GM12878 (cell line): ENCODE measurements at regions not wholly inside any gene's neighbourhood (a gene's known extent, or its start where the extent isn't known, plus 50 kb on each side); places are given as distances from the start of the nearest gene placed in this dataset.

ENCODE experiments used
- ATAC-seq: fragments of 200-7000 bp; cut with Tn5 transposase; 3 replicates; pipeline ENCODE4 v1.9.1; 2020; ENCODE audit warnings: mild to moderate bottlenecking, moderate library complexity
- BruUV-seq: library from RNA; stranded (reverse); fragments of 400-500 nt; replicated peaks from 2 replicates; lab custom pipeline; 2021; lab: Mats Ljungman, UMichigan
- CTCF ChIA-PET: fragments of 300-600 bp; sonication (Branson Sonifier 250); formaldehyde crosslinking; extraction: SDS; loops from one replicate; lab custom pipeline; 2021; ENCODE audit warnings: inconsistent platforms; lab: Yijun Ruan, JAX
- POLR2A ChIA-PET: fragments of 350-600 bp; formaldehyde crosslinking; extraction: SDS; loops from one replicate; lab custom pipeline; 2021; ENCODE audit warnings: inconsistent platforms; lab: Charles Lee
- RAD21 ChIA-PET: fragments of 300-600 bp; sonication (Branson Sonifier 250); formaldehyde crosslinking; loops from one replicate; lab custom pipeline; 2023; ENCODE audit warnings: antibody characterized with exemption; ENCODE audit not compliant: unreplicated experiment; lab: Charles Lee
- SMC1A ChIA-PET: fragments of 300-600 bp; sonication (Branson Sonifier 250); formaldehyde crosslinking; loops from one replicate; lab custom pipeline; 2023; ENCODE audit not compliant: unreplicated experiment, uncharacterized antibody; lab: Charles Lee
- DNase-seq: peaks from one replicate; pipeline ENCODE4 v3.0.0-alpha.2; 2011; ENCODE audit warnings: low read depth, low spot score
- FAIRE-seq: peaks from 3 replicates; lab custom pipeline; 2011; peaks lifted over from hg19 to GRCh38; lab: Jason Lieb, UNC
- H2AFZ ChIP-seq: 2 replicates; pipeline ENCODE4 v1.6.0; 2011; ENCODE audit warnings: low read depth, low read length, control low read depth; ENCODE audit not compliant: control insufficient read depth
- H3K27ac ChIP-seq: 2 replicates; pipeline ENCODE4 v1.5.1; 2011; ENCODE audit warnings: control low read depth; ENCODE audit not compliant: control insufficient read depth, insufficient read depth
- H3K27me3 ChIP-seq, 2 experiments: replicated peaks in 1 of 2; 2 replicates each; pipeline versions ENCODE4 v1.6.0 to v1.6.1; 2011; ENCODE audit warnings: low read length in 1 of 2; ENCODE audit not compliant: control insufficient read depth in 2 of 2, insufficient read depth in 2 of 2
- H3K36me3 ChIP-seq, 2 experiments: 2 replicates each; pipeline ENCODE4 v1.5.1; 2011; ENCODE audit warnings: low read length in 1 of 2; ENCODE audit not compliant: control insufficient read depth in 2 of 2, insufficient read depth in 2 of 2
- H3K4me1 ChIP-seq: 2 replicates; pipeline ENCODE4 v1.6.1; 2011; ENCODE audit warnings: mild to moderate bottlenecking, low read length, moderate library complexity, mixed read lengths; ENCODE audit not compliant: control insufficient read depth, insufficient read depth
- H3K4me2 ChIP-seq: 2 replicates; pipeline ENCODE4 v1.6.0; 2011; ENCODE audit warnings: control low read depth; ENCODE audit not compliant: control insufficient read depth, insufficient read depth
- H3K4me3 ChIP-seq: fragments of 200-600 bp; sonication (generic); 2 replicates; pipeline ENCODE4 v1.5.1; 2016
- H3K79me2 ChIP-seq: 2 replicates; pipeline ENCODE4 v1.6.0; 2011; ENCODE audit warnings: low read length; ENCODE audit not compliant: control insufficient read depth, insufficient read depth
- H3K9ac ChIP-seq: 2 replicates; pipeline ENCODE4 v1.8.0; 2011; ENCODE audit warnings: low read length, control low read depth, mixed read lengths; ENCODE audit not compliant: control insufficient read depth, insufficient read depth
- H3K9me3 ChIP-seq: replicated peaks from 3 replicates; pipeline ENCODE4 v1.5.1; 2011; ENCODE audit warnings: mild to moderate bottlenecking, low read length; ENCODE audit not compliant: control insufficient read depth, insufficient read depth
- H4K20me1 ChIP-seq: 2 replicates; pipeline ENCODE4 v1.6.0; 2011; ENCODE audit not compliant: control insufficient read depth, insufficient read depth
- DPF2 ChIP-seq: fragments of 450-650 bp; IDR thresholded peaks from 2 replicates; pipeline ENCODE4 v1.6.1; 2017; ENCODE audit warnings: mild to moderate bottlenecking
- MEF2A ChIP-seq: IDR thresholded peaks from 2 replicates; pipeline ENCODE4 v1.6.1; 2011; ENCODE audit warnings: low read depth, mild to moderate bottlenecking, low read length, moderate library complexity; ENCODE audit not compliant: insufficient read depth
- NBN ChIP-seq: fragments of 450-650 bp; IDR thresholded peaks from 2 replicates; pipeline ENCODE4 v1.6.1; 2016
- NR2C2 ChIP-seq: IDR thresholded peaks from 2 replicates; pipeline ENCODE4 v1.6.1; 2011; ENCODE audit warnings: borderline replicate concordance, low read depth; ENCODE audit not compliant: control insufficient read depth, insufficient read length
- PAX8 ChIP-seq: fragments of 450-650 bp; IDR thresholded peaks from 2 replicates; pipeline ENCODE4 v1.6.1; 2017; ENCODE audit warnings: mild to moderate bottlenecking, moderate library complexity
- RCOR1 ChIP-seq: conservative IDR thresholded peaks from 2 replicates; pipeline ENCODE4 v1.6.1; 2012; ENCODE audit warnings: low read depth, low read length, improper control_type of control experiment
- STAT3 ChIP-seq: IDR thresholded peaks from 2 replicates; pipeline ENCODE4 v1.6.1; 2011; ENCODE audit warnings: low read depth, low read length, improper control_type of control experiment
- ZNF207 ChIP-seq: fragments of 450-650 bp; IDR thresholded peaks from 2 replicates; pipeline ENCODE4 v1.6.1; 2014; ENCODE audit warnings: antibody characterized with exemption, mild to moderate bottlenecking, borderline replicate concordance
- WGBS: methylation state at CpG from one replicate; pipeline ENCODE4 v1.1.6; 2016; ENCODE audit warnings: low lambda C conversion rate; ENCODE audit not compliant: insufficient replicate concordance, insufficient coverage; ENCODE audit errors: missing lambda C conversion rate; 5-methylcytosine and 5-hydroxymethylcytosine counted together
- in situ Hi-C: fragments of 300-500 bp; cut with MboI; formaldehyde crosslinking; loops from 9 replicates; pipeline ENCODE4 v1.14.3; 2018; ENCODE audit warnings: mixed read lengths
- intact Hi-C: fragments of 100-400 bp; cut with micrococcal nuclease; formaldehyde crosslinking; loops from one replicate; pipeline ENCODE4 v1.14.2; 2022; ENCODE audit not compliant: unreplicated experiment
- TF ChIP-seq, protein P1 (sequence below): IDR thresholded peaks from 2 replicates; pipeline ENCODE4 v1.6.1; 2012; ENCODE audit warnings: improper control_type of control experiment, low read depth, low read length; ENCODE audit not compliant: insufficient replicate concordance
- TF ChIP-seq, protein P2 (sequence below): fragments of 150-350 bp; IDR thresholded peaks from 2 replicates; pipeline ENCODE4 v1.6.1; 2014; ENCODE audit warnings: mild to moderate bottlenecking, low read depth, low read length
- TF ChIP-seq, protein P3 (sequence below): IDR thresholded peaks from 2 replicates; pipeline ENCODE4 v1.6.1; 2012; ENCODE audit warnings: low read length, inconsistent platforms
- TF ChIP-seq, protein P4 (sequence below): fragments of 450-650 bp; IDR thresholded peaks from 2 replicates; pipeline ENCODE4 v1.6.1; 2017; ENCODE audit warnings: mild to moderate bottlenecking, moderate library complexity

DNA sequence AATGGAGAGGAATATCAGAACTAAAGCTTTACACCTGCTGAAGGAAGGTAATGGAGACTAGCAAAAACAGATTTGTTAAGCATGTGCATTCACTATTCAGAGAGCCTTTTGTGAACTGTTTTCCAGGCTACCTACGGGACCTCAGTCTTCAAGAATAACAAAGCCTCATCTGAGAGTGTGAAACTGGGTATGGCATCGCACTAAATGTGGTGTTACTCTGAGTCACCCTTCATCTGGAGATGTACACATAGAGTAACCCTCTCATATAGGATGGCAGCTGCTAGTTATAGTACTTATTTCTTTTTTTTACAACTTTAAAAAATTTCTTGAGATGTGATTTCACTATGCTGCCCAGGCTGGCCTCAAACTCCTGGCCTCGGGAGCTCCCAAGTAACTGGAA is 306.8 kb downstream of the ZNF608 start:
- no TSS peak for BruUV-seq
- H3K4me3 ChIP-seq, result no peak overlapping the region
- CTCF ChIA-PET, result interaction anchor here (0.6 kb wide), 1 partner anchor 384 kb away, joined by 4 read pairs; no protein-coding TSS in a partner anchor
- H3K27ac ChIP-seq, result no peak overlapping the region
- no peaks in the 10 kb centered on the region for H4K20me1 ChIP-seq
- no peak for FAIRE-seq
- POLR2A ChIA-PET, result no interaction called here
- no peaks in the 10 kb centered on the region for H3K79me2 ChIP-seq
- DNase-seq, result no peak
- no peaks in the 10 kb centered on the region for H3K27me3 ChIP-seq
- no peak for ATAC-seq
- no peaks in the 10 kb centered on the region for H3K36me3 ChIP-seq
- no peaks in the 10 kb centered on the region; the same call in 2 of the 3 replicates for H3K9me3 ChIP-seq
- TF ChIP-seq ZNF207 (no peak), NR2C2 (no peak), RCOR1 (no peak), PAX8 (no peak), NBN (no peak), MEF2A (no peak), STAT3 (no peak), DPF2 (no peak)
- TF ChIP-seq, protein P1, sequence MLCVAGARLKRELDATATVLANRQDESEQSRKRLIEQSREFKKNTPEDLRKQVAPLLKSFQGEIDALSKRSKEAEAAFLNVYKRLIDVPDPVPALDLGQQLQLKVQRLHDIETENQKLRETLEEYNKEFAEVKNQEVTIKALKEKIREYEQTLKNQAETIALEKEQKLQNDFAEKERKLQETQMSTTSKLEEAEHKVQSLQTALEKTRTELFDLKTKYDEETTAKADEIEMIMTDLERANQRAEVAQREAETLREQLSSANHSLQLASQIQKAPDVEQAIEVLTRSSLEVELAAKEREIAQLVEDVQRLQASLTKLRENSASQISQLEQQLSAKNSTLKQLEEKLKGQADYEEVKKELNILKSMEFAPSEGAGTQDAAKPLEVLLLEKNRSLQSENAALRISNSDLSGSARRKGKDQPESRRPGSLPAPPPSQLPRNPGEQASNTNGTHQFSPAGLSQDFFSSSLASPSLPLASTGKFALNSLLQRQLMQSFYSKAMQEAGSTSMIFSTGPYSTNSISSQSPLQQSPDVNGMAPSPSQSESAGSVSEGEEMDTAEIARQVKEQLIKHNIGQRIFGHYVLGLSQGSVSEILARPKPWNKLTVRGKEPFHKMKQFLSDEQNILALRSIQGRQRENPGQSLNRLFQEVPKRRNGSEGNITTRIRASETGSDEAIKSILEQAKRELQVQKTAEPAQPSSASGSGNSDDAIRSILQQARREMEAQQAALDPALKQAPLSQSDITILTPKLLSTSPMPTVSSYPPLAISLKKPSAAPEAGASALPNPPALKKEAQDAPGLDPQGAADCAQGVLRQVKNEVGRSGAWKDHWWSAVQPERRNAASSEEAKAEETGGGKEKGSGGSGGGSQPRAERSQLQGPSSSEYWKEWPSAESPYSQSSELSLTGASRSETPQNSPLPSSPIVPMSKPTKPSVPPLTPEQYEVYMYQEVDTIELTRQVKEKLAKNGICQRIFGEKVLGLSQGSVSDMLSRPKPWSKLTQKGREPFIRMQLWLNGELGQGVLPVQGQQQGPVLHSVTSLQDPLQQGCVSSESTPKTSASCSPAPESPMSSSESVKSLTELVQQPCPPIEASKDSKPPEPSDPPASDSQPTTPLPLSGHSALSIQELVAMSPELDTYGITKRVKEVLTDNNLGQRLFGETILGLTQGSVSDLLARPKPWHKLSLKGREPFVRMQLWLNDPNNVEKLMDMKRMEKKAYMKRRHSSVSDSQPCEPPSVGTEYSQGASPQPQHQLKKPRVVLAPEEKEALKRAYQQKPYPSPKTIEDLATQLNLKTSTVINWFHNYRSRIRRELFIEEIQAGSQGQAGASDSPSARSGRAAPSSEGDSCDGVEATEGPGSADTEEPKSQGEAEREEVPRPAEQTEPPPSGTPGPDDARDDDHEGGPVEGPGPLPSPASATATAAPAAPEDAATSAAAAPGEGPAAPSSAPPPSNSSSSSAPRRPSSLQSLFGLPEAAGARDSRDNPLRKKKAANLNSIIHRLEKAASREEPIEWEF, result no peak
- TF ChIP-seq, protein P2, sequence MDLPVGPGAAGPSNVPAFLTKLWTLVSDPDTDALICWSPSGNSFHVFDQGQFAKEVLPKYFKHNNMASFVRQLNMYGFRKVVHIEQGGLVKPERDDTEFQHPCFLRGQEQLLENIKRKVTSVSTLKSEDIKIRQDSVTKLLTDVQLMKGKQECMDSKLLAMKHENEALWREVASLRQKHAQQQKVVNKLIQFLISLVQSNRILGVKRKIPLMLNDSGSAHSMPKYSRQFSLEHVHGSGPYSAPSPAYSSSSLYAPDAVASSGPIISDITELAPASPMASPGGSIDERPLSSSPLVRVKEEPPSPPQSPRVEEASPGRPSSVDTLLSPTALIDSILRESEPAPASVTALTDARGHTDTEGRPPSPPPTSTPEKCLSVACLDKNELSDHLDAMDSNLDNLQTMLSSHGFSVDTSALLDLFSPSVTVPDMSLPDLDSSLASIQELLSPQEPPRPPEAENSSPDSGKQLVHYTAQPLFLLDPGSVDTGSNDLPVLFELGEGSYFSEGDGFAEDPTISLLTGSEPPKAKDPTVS, result no peak
- TF ChIP-seq, protein P3, sequence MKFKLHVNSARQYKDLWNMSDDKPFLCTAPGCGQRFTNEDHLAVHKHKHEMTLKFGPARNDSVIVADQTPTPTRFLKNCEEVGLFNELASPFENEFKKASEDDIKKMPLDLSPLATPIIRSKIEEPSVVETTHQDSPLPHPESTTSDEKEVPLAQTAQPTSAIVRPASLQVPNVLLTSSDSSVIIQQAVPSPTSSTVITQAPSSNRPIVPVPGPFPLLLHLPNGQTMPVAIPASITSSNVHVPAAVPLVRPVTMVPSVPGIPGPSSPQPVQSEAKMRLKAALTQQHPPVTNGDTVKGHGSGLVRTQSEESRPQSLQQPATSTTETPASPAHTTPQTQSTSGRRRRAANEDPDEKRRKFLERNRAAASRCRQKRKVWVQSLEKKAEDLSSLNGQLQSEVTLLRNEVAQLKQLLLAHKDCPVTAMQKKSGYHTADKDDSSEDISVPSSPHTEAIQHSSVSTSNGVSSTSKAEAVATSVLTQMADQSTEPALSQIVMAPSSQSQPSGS, result no peak
- TF ChIP-seq, protein P4, sequence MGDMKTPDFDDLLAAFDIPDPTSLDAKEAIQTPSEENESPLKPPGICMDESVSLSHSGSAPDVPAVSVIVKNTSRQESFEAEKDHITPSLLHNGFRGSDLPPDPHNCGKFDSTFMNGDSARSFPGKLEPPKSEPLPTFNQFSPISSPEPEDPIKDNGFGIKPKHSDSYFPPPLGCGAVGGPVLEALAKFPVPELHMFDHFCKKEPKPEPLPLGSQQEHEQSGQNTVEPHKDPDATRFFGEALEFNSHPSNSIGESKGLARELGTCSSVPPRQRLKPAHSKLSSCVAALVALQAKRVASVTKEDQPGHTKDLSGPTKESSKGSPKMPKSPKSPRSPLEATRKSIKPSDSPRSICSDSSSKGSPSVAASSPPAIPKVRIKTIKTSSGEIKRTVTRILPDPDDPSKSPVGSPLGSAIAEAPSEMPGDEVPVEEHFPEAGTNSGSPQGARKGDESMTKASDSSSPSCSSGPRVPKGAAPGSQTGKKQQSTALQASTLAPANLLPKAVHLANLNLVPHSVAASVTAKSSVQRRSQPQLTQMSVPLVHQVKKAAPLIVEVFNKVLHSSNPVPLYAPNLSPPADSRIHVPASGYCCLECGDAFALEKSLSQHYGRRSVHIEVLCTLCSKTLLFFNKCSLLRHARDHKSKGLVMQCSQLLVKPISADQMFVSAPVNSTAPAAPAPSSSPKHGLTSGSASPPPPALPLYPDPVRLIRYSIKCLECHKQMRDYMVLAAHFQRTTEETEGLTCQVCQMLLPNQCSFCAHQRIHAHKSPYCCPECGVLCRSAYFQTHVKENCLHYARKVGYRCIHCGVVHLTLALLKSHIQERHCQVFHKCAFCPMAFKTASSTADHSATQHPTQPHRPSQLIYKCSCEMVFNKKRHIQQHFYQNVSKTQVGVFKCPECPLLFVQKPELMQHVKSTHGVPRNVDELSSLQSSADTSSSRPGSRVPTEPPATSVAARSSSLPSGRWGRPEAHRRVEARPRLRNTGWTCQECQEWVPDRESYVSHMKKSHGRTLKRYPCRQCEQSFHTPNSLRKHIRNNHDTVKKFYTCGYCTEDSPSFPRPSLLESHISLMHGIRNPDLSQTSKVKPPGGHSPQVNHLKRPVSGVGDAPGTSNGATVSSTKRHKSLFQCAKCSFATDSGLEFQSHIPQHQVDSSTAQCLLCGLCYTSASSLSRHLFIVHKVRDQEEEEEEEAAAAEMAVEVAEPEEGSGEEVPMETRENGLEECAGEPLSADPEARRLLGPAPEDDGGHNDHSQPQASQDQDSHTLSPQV, result no peak
- H3K4me1 ChIP-seq, result peaks cover 6% of the 10 kb centered on the region; the same call in 1 of the 2 replicates
- RAD21 ChIA-PET, result no interaction called here
- no peak overlapping the region for H3K9ac ChIP-seq
- WGBS, result 29% methylated on average over 3 of the region's 3 CpGs
- intact Hi-C loops, result no loop called here
- in situ Hi-C loops, result no loop called here
- SMC1A ChIA-PET, result interaction anchor here (0.7 to 1.0 kb wide), 2 partner anchors 36 to 1551 kb away, joined by 4 read pairs; no protein-coding TSS in a partner anchor
- no peak overlapping the region for H2AFZ ChIP-seq
- H3K4me2 ChIP-seq, result no peak overlapping the region
